Lung (tissue), 11 donors: ENCODE measurements at regions not wholly inside any gene's neighbourhood (a gene's known extent, or its start where the extent isn't known, plus 50 kb on each side); places are given as distances from the start of the nearest gene placed in this dataset.

ENCODE experiments used
- ATAC-seq: fragments of 200-7000 bp; cut with Tn5 transposase; one replicate; pipeline ENCODE4 v1.9.1; 2020; ENCODE audit warnings: moderate number of reproducible peaks; ENCODE audit not compliant: insufficient read depth, low FRiP score
- DNase-seq, 3 donors: peaks; one replicate each; pipeline ENCODE4 v3.0.0-alpha.2; 2013 to 2017
- H3K27ac ChIP-seq, 2 donors: one replicate each; pipeline ENCODE4 v1.5.1; 2013; ENCODE audit warnings: mild to moderate bottlenecking in 2 of 2, moderate library complexity in 2 of 2, control low read depth in 1 of 2, inconsistent platforms in 1 of 2, low read depth in 1 of 2, low read length in 1 of 2
- H3K27me3 ChIP-seq, 3 donors: one replicate each; pipeline ENCODE4 v1.5.1; 2013; ENCODE audit warnings: low read length in 2 of 3; ENCODE audit not compliant: control insufficient read depth in 3 of 3, insufficient read depth in 3 of 3
- H3K36me3 ChIP-seq, 4 donors: one replicate each; pipeline ENCODE4 v1.5.1; 2013; ENCODE audit warnings: low read length in 4 of 4, mild to moderate bottlenecking in 1 of 4, moderate library complexity in 1 of 4; ENCODE audit not compliant: control insufficient read depth in 4 of 4, insufficient read depth in 4 of 4
- H3K4me1 ChIP-seq, 5 donors: one replicate each; pipeline ENCODE4 v1.5.1; 2013; ENCODE audit warnings: low read length in 5 of 5, mild to moderate bottlenecking in 2 of 5, moderate library complexity in 1 of 5; ENCODE audit not compliant: control insufficient read depth in 5 of 5, insufficient read depth in 5 of 5
- H3K4me3 ChIP-seq: one replicate; pipeline ENCODE4 v1.5.1; 2013; ENCODE audit warnings: mild to moderate bottlenecking, control low read depth, moderate library complexity
- H3K9ac ChIP-seq, 2 donors: one replicate each; pipeline ENCODE4 v1.5.1; 2013; ENCODE audit warnings: low read length in 2 of 2, control low read depth in 1 of 2; ENCODE audit not compliant: insufficient read depth in 1 of 2
- H3K9me3 ChIP-seq, 4 donors: one replicate each; pipeline ENCODE4 v1.5.1; 2013; ENCODE audit warnings: low read length in 3 of 4, mild to moderate bottlenecking in 1 of 4, moderate library complexity in 1 of 4; ENCODE audit not compliant: control insufficient read depth in 4 of 4, insufficient read depth in 3 of 4
- CTCF ChIP-seq: IDR thresholded peaks from 2 replicates; pipeline ENCODE4 v1.5.1; 2012; ENCODE audit warnings: mild to moderate bottlenecking; ENCODE audit errors: control extremely low read depth, extremely low read depth
- WGBS, 2 donors: extraction: QIAGEN DNeasy Blood & Tissue Kit; methylation state at CpG; one replicate each; pipeline ENCODE4 v1.1.7; 2013; 5-methylcytosine and 5-hydroxymethylcytosine counted together
- donor health status: control.
- donor health status: control.
- donor health status: Bipolar disorder and iron deficiency.
- donor health status: healthy.
- donor health status: DM: yes; HTN: yes; CAD: no.

GRCh38 chrX:139077281-139078250, 366.0 kb upstream of the FGF13 start:
- WGBS, 2 donors, result 52 to 74% methylated on average over 5 of the region's 5 CpGs

GRCh38 chrX:139063364-139063763, 351.8 kb upstream of the FGF13 start:
- Histone ChIP-seq H3K4me1 (no peaks in the 10 kb centered on the region), H3K9me3 (no peaks in the 10 kb centered on the region), H3K27me3 (no peaks in the 10 kb centered on the region), H3K36me3 (no peaks in the 10 kb centered on the region), H3K27ac (no peak overlapping the region), H3K4me3 (no peak overlapping the region), H3K9ac (no peak overlapping the region)
- WGBS, 2 donors, result 47 to 85% methylated on average over 2 of the region's 2 CpGs
- ATAC-seq, result no peak
- no peak for DNase-seq
- no peak for TF ChIP-seq CTCF

More at GRCh38 chrX:139077281-139078250, 366.0 kb upstream of the FGF13 start:
- Histone ChIP-seq H3K4me3 (no peak overlapping the region), H3K36me3 (no peaks in the 10 kb centered on the region), H3K4me1 (peaks cover 0 to 3% (median 0%) of the 10 kb centered on the region in 5 donors), H3K27ac (no peak overlapping the region), H3K27me3 (peaks cover 0 to 13% (median 3%) of the 10 kb centered on the region in 3 donors), H3K9me3 (no peaks in the 10 kb centered on the region), H3K9ac (no peak overlapping the region)
- ATAC-seq (no peak), DNase-seq (no peak)
- TF ChIP-seq CTCF, result no peak

GRCh38 chrX:139058831-139059495, 347.4 kb upstream of the FGF13 start:
- no peaks in the 10 kb centered on the region for H3K36me3 ChIP-seq
- H3K4me3 ChIP-seq, result no peak overlapping the region
- H3K9me3 ChIP-seq, result no peaks in the 10 kb centered on the region
- ATAC-seq, result no peak
- TF ChIP-seq CTCF, result no peak
- DNase-seq, result no peak
- H3K27ac ChIP-seq, result no peak overlapping the region
- H3K27me3 ChIP-seq, result no peaks in the 10 kb centered on the region
- WGBS, 2 donors, result 51 to 71% methylated on average over 4 of the region's 4 CpGs
- H3K9ac ChIP-seq, result no peak overlapping the region
- H3K4me1 ChIP-seq, result no peaks in the 10 kb centered on the region
